Esophagus muscularis mucosa (tissue), 4 donors: ENCODE measurements at regions not wholly inside any gene's neighbourhood (a gene's known extent, or its start where the extent isn't known, plus 50 kb on each side); places are given as distances from the start of the nearest gene placed in this dataset.

Experiments
- EP300 ChIP-seq: sonication (generic); formaldehyde crosslinking; IDR thresholded peaks from one replicate; pipeline ENCODE4 v1.6.1; 2017; ENCODE audit warnings: antibody characterized with exemption
- POLR2A ChIP-seq: fragments of 450-650 bp; IDR thresholded peaks from one replicate; pipeline ENCODE4 v1.6.1; 2017; ENCODE audit warnings: antibody characterized with exemption, moderate library complexity, mild to moderate bottlenecking, low read depth
- POLR2AphosphoS5 ChIP-seq, 2 donors: sonication (generic); formaldehyde crosslinking; IDR thresholded peaks; one replicate each; pipeline ENCODE4 v1.6.1; 2017; ENCODE audit warnings: antibody characterized with exemption in 2 of 2
- TF ChIP-seq, protein P1 (sequence below), 3 experiments: fragments of 200-600 bp in 2 of 3; fragments of 450-650 bp in 1 of 3; sonication (generic) in 2 of 3; IDR thresholded peaks; one replicate each; pipeline ENCODE4 v1.5.1; 2017 to 2019; ENCODE audit warnings: antibody characterized with exemption in 3 of 3, mild to moderate bottlenecking in 2 of 3, moderate library complexity in 1 of 3

- TF ChIP-seq POLR2AphosphoS5 (IDR thresholded peaks at IDR 0.05) (no peak), POLR2A (no peak), EP300 (no peak)
- TF ChIP-seq, protein P1, sequence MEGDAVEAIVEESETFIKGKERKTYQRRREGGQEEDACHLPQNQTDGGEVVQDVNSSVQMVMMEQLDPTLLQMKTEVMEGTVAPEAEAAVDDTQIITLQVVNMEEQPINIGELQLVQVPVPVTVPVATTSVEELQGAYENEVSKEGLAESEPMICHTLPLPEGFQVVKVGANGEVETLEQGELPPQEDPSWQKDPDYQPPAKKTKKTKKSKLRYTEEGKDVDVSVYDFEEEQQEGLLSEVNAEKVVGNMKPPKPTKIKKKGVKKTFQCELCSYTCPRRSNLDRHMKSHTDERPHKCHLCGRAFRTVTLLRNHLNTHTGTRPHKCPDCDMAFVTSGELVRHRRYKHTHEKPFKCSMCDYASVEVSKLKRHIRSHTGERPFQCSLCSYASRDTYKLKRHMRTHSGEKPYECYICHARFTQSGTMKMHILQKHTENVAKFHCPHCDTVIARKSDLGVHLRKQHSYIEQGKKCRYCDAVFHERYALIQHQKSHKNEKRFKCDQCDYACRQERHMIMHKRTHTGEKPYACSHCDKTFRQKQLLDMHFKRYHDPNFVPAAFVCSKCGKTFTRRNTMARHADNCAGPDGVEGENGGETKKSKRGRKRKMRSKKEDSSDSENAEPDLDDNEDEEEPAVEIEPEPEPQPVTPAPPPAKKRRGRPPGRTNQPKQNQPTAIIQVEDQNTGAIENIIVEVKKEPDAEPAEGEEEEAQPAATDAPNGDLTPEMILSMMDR (IDR thresholded peaks at IDR 0.05), result no peak
Measured at GRCh38 chr9:16147726-16148125, 594.9 kb downstream of the CCDC171 start.
